Thoracic aorta (tissue), 2 donors: ENCODE measurements at regions not wholly inside any gene's neighbourhood (a gene's known extent, or its start where the extent isn't known, plus 50 kb on each side); places are given as distances from the start of the nearest gene placed in this dataset.

Experiments used
- ATAC-seq: fragments of 150-250 bp; one replicate; pipeline ENCODE4 v1.8.0; 2017; ENCODE audit warnings: low read depth; ENCODE audit not compliant: insufficient number of reproducible peaks, low FRiP score
- DNase-seq: peaks from one replicate; pipeline ENCODE4 v3.0.0-alpha.2; 2020; ENCODE audit warnings: low spot score
- H3K27ac ChIP-seq, 2 donors: fragments of 200-600 bp; sonication (generic); 1 replicate in 1 of 2; 2 replicates in 1 of 2; pipeline ENCODE4 v1.5.1; 2016; ENCODE audit warnings: mild to moderate bottlenecking in 2 of 2, moderate library complexity in 2 of 2
- H3K27me3 ChIP-seq: fragments of 200-600 bp; sonication (generic); replicated peaks from 2 replicates; pipeline ENCODE4 v1.6.0; 2016; ENCODE audit warnings: mild to moderate bottlenecking; ENCODE audit not compliant: insufficient read depth
- H3K36me3 ChIP-seq: fragments of 200-600 bp; sonication (generic); one replicate; pipeline ENCODE4 v1.5.1; 2016
- H3K4me1 ChIP-seq, 2 donors: fragments of 200-600 bp; sonication (generic); 1 replicate in 1 of 2; 2 replicates in 1 of 2; pipeline versions ENCODE4 v1.5.1 to v1.6.0; 2016; ENCODE audit warnings: low read depth in 2 of 2, mild to moderate bottlenecking in 1 of 2; ENCODE audit not compliant: control insufficient read depth in 1 of 2
- H3K4me3 ChIP-seq: fragments of 200-600 bp; sonication (generic); 2 replicates; pipeline ENCODE4 v1.5.1; 2016; ENCODE audit warnings: mild to moderate bottlenecking
- H3K9me3 ChIP-seq: fragments of 200-600 bp; sonication (generic); 2 replicates; pipeline ENCODE4 v1.5.1; 2016
- CTCF ChIP-seq: fragments of 200-600 bp; sonication (generic); IDR thresholded peaks from one replicate; pipeline ENCODE4 v1.5.1; 2019; ENCODE audit warnings: antibody characterized with exemption

GRCh38 chr17:77889135-77889505 is 69.4 kb upstream of the TNRC6C start:
- Histone ChIP-seq H3K9me3 (no peaks in the 10 kb centered on the region), H3K27me3 (no peaks in the 10 kb centered on the region), H3K27ac (no peak overlapping the region), H3K4me3 (no peak overlapping the region), H3K36me3 (no peaks in the 10 kb centered on the region), H3K4me1 (peaks cover 0 to 12% of the 10 kb centered on the region in 2 donors)
- no peak for TF ChIP-seq CTCF
- ATAC-seq = no peak
- no peak for DNase-seq

- Histone ChIP-seq H3K27me3 (no peaks in the 10 kb centered on the region), H3K9me3 (no peaks in the 10 kb centered on the region), H3K36me3 (no peaks in the 10 kb centered on the region), H3K4me3 (no peak overlapping the region), H3K4me1 (peaks cover 0 to 12% of the 10 kb centered on the region in 2 donors), H3K27ac (no peak overlapping the region)
- no peak for TF ChIP-seq CTCF
- ATAC-seq = no peak
- DNase-seq = no peak
These were observed 68.4 kb upstream of the TNRC6C start for GRCh38 chr17:77889866-77890760.

- DNase-seq = no peak
- H3K4me3 ChIP-seq = no peak overlapping the region
- no peak overlapping the region for H3K27ac ChIP-seq
- no peak for TF ChIP-seq CTCF
- no peak for ATAC-seq
- H3K9me3 ChIP-seq = no peaks in the 10 kb centered on the region
- no peaks in the 10 kb centered on the region for H3K36me3 ChIP-seq
- H3K4me1 ChIP-seq = peaks cover 0 to 12% of the 10 kb centered on the region in 2 donors
- no peaks in the 10 kb centered on the region for H3K27me3 ChIP-seq
These were observed 67.7 kb upstream of the TNRC6C start for GRCh38 chr17:77890771-77891170.

GRCh38 chr17:77891602-77892001 is 66.9 kb upstream of the TNRC6C start:
- Histone ChIP-seq H3K4me1 (peaks cover 0 to 12% of the 10 kb centered on the region in 2 donors), H3K27me3 (no peaks in the 10 kb centered on the region), H3K4me3 (no peak overlapping the region), H3K27ac (no peak overlapping the region), H3K36me3 (no peaks in the 10 kb centered on the region), H3K9me3 (no peaks in the 10 kb centered on the region)
- no peak for TF ChIP-seq CTCF
- ATAC-seq (no peak), DNase-seq (no peak)

- H3K9me3 ChIP-seq = no peaks in the 10 kb centered on the region
- no peaks in the 10 kb centered on the region for H3K36me3 ChIP-seq
- no peak for TF ChIP-seq CTCF
- DNase-seq = no peak
- H3K27me3 ChIP-seq = no peaks in the 10 kb centered on the region
- H3K27ac ChIP-seq = no peak overlapping the region
- no peak overlapping the region for H3K4me3 ChIP-seq
- H3K4me1 ChIP-seq = peaks cover 0 to 8% of the 10 kb centered on the region in 2 donors
- ATAC-seq = no peak
These were observed 66.5 kb upstream of the TNRC6C start for GRCh38 chr17:77892031-77892430.
